A549 (cell line): ENCODE measurements at regions not wholly inside any gene's neighbourhood (a gene's known extent, or its start where the extent isn't known, plus 50 kb on each side); places are given as distances from the start of the nearest gene placed in this dataset.
A peak's percentile ranks its signal among the peaks of the same experiment; 100 is the strongest.

Source experiments
- ATAC-seq, 2 experiments: fragments of 200-7000 bp in 1 of 2; fragments of >200 bp in 1 of 2; cut with Nextera tagmentation in 1 of 2; cut with Tn5 transposase in 1 of 2; 3 replicates each; pipeline versions ENCODE4 v1.8.0 to v1.9.1; 2018 to 2020; ENCODE audit warnings: mild to moderate bottlenecking in 1 of 2, moderate library complexity in 1 of 2
- CTCF ChIA-PET: fragments of 300-600 bp; sonication (Branson Sonifier 250); formaldehyde crosslinking; extraction: SDS; loops from one replicate; lab custom pipeline; 2021; ENCODE audit warnings: antibody characterized with exemption, inconsistent platforms; lab: Yijun Ruan, JAX
- POLR2A ChIA-PET: fragments of 350-600 bp; formaldehyde crosslinking; extraction: SDS; loops from one replicate; lab custom pipeline; 2021; ENCODE audit warnings: antibody characterized with exemption, inconsistent platforms; lab: Yijun Ruan, JAX
- DNase-seq, 2 experiments: peaks; one replicate each; pipeline versions ENCODE4 v3.0.0 to v3.0.0-alpha.2; 2011 to 2016; ENCODE audit warnings: low read depth in 1 of 2, low spot score in 1 of 2
- FAIRE-seq: peaks from 2 replicates; lab custom pipeline; 2011; peaks lifted over from hg19 to GRCh38; lab: Jason Lieb, UNC
- H3K27ac ChIP-seq, 2 experiments: fragments of >200 bp; sonication (Bioruptor Twin); formaldehyde crosslinking; 3 replicates each; pipeline ENCODE4 v1.5.1; 2016 to 2017
- H3K4me1 ChIP-seq: fragments of >200 bp; sonication (Bioruptor Twin); formaldehyde crosslinking; 3 replicates; pipeline ENCODE4 v1.6.1; 2016
- H3K4me2 ChIP-seq: fragments of >200 bp; sonication (Bioruptor Twin); formaldehyde crosslinking; 3 replicates; pipeline ENCODE4 v1.6.1; 2016
- H3K4me3 ChIP-seq: fragments of >200 bp; sonication (Bioruptor Twin); formaldehyde crosslinking; 3 replicates; pipeline ENCODE4 v1.5.1; 2016
- H3K9me3 ChIP-seq: fragments of >200 bp; sonication (Bioruptor Twin); formaldehyde crosslinking; 3 replicates; pipeline ENCODE4 v1.6.1; 2016
- BHLHE40 ChIP-seq: IDR thresholded peaks from 2 replicates; pipeline ENCODE4 v1.6.1; 2012; ENCODE audit warnings: low read depth, low read length, inconsistent platforms
- CEBPB ChIP-seq, 2 experiments: fragments of >200 bp in 1 of 2; sonication (Bioruptor Twin) in 1 of 2; formaldehyde crosslinking in 1 of 2; IDR thresholded peaks; 2 replicates each; pipeline ENCODE4 v1.6.1; 2012 to 2016
- CHD2 ChIP-seq: fragments of 150-350 bp; IDR thresholded peaks from 2 replicates; pipeline ENCODE4 v1.6.1; 2014; ENCODE audit warnings: low read length; ENCODE audit not compliant: partially characterized antibody
- EHF ChIP-seq: fragments of 250-450 bp; sonication (Bioruptor Pico); IDR thresholded peaks from 2 replicates; pipeline ENCODE4 v1.5.0; 2020; ENCODE audit warnings: mild to moderate bottlenecking
- EHMT2 ChIP-seq: fragments of 200-600 bp; sonication (generic); IDR thresholded peaks from 2 replicates; pipeline ENCODE4 v1.6.1; 2016; ENCODE audit warnings: antibody characterized with exemption, low read depth, mild to moderate bottlenecking, moderate library complexity
- HDAC2 ChIP-seq: fragments of 200-600 bp; sonication (generic); IDR thresholded peaks from 2 replicates; pipeline ENCODE4 v1.6.1; 2016
- HOXB13 ChIP-seq: fragments of 250-450 bp; sonication (Bioruptor Pico); IDR thresholded peaks from 2 replicates; pipeline ENCODE4 v1.5.0; 2020; ENCODE audit warnings: low read depth, mild to moderate bottlenecking, moderate library complexity
- HOXB5 ChIP-seq: fragments of 250-450 bp; sonication (Bioruptor Pico); IDR thresholded peaks from 2 replicates; pipeline ENCODE4 v1.5.0; 2020; ENCODE audit warnings: mild to moderate bottlenecking, moderate library complexity
- JUNB ChIP-seq: fragments of >200 bp; sonication (Bioruptor Twin); formaldehyde crosslinking; IDR thresholded peaks from 2 replicates; pipeline ENCODE4 v1.6.1; 2016
- KDM5A ChIP-seq: fragments of 200-600 bp; sonication (generic); IDR thresholded peaks from 2 replicates; pipeline ENCODE4 v1.6.1; 2016; ENCODE audit warnings: antibody characterized with exemption, mild to moderate bottlenecking
- MAFK ChIP-seq: fragments of 450-650 bp; IDR thresholded peaks from 2 replicates; pipeline ENCODE4 v1.6.1; 2014; ENCODE audit not compliant: partially characterized antibody
- MYC ChIP-seq: IDR thresholded peaks from 2 replicates; pipeline ENCODE4 v1.6.1; 2012; ENCODE audit warnings: mild to moderate bottlenecking, inconsistent platforms, low read length, improper control_type of control experiment, borderline replicate concordance
- NR3C1 ChIP-seq: fragments of >200 bp; sonication (Bioruptor Twin); formaldehyde crosslinking; IDR thresholded peaks from 3 replicates; pipeline ENCODE4 v1.6.1; 2017
- PHF8 ChIP-seq: fragments of 200-600 bp; sonication (generic); IDR thresholded peaks from 2 replicates; pipeline ENCODE4 v1.6.1; 2016; ENCODE audit warnings: low read depth, mild to moderate bottlenecking, antibody characterized with exemption, moderate library complexity, borderline replicate concordance
- POLR2A ChIP-seq: IDR thresholded peaks from 2 replicates; pipeline ENCODE4 v1.6.1; 2012; ENCODE audit warnings: mild to moderate bottlenecking, low read length
- POLR2AphosphoS2 ChIP-seq: conservative IDR thresholded peaks from 2 replicates; pipeline ENCODE4 v1.6.1; 2012; ENCODE audit warnings: low read length, improper control_type of control experiment, inconsistent platforms
- SMC3 ChIP-seq: fragments of >200 bp; sonication (Bioruptor Twin); formaldehyde crosslinking; IDR thresholded peaks from 3 replicates; pipeline ENCODE4 v1.6.1; 2018; ENCODE audit warnings: inconsistent platforms
- SREBF2 ChIP-seq: fragments of 450-650 bp; IDR thresholded peaks from 2 replicates; pipeline ENCODE4 v1.6.1; 2014; ENCODE audit warnings: mild to moderate bottlenecking, moderate library complexity
- WGBS: methylation state at CpG from one replicate; pipeline ENCODE4 v1.1.6; 2017; ENCODE audit errors: missing lambda C conversion rate; 5-methylcytosine and 5-hydroxymethylcytosine counted together
- TF ChIP-seq, protein P1 (sequence below): fragments of 250-450 bp; sonication (Bioruptor Pico); IDR thresholded peaks from 2 replicates; pipeline ENCODE4 v1.5.0; 2021; ENCODE audit warnings: mild to moderate bottlenecking, moderate library complexity, borderline replicate concordance
- TF ChIP-seq, protein P2 (sequence below): fragments of 150-350 bp; IDR thresholded peaks from 2 replicates; pipeline ENCODE4 v1.6.1; 2014; ENCODE audit warnings: low read depth, mild to moderate bottlenecking, low read length
- TF ChIP-seq, protein P3 (sequence below): fragments of 250-450 bp; sonication (Bioruptor Pico); IDR thresholded peaks from 2 replicates; pipeline ENCODE4 v1.5.0; 2020; ENCODE audit warnings: low read depth, mild to moderate bottlenecking, moderate library complexity
- TF ChIP-seq, protein P4 (sequence below): fragments of 200-600 bp; sonication (generic); IDR thresholded peaks from 2 replicates; pipeline ENCODE4 v1.6.1; 2016; ENCODE audit warnings: antibody characterized with exemption, mild to moderate bottlenecking, moderate library complexity
- TF ChIP-seq, protein P5 (sequence below): fragments of 450-650 bp; IDR thresholded peaks from 2 replicates; pipeline ENCODE4 v1.6.1; 2014; ENCODE audit warnings: antibody characterized with exemption

DNA sequence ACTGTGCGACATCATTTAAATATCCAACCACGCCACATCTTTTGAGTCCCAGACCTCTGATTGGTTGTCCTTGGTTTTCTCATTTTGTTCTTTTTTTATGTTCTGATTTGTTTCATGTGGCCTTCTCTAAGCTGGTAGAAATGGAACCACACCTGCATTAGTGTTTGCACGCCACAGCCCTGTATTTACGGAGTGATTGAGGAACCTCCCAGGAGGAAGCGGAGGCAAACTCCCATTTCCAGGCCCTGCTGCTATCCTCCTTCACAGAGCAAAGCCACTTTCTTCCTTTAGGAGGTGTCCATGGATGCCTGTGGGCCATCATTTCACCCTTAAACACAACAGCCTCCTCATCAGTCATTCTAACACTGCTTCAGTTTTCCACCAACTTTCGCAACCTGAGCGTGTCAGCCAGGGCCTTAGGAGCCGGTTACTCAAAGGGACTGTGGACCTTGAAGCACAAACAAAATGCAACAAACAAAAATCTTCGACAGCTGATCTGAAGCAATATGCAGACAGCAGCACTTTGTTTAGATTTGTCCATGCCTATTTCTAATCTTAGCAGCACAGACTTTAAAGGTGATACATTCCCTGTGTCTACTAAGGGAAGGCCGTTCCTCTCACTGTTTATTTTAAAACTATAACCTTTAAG, 1258.1 kb upstream of the TMEM132C start:
- Histone ChIP-seq H3K4me3 (no peak overlapping the region), H3K27ac (no peak overlapping the region), H3K9me3 (no peaks in the 10 kb centered on the region), H3K4me1 (no peaks in the 10 kb centered on the region), H3K4me2 (no peak overlapping the region)
- ChIA-PET POLR2A (no interaction called here), CTCF (no interaction called here)
- FAIRE-seq, result no peak
- TF ChIP-seq POLR2A, result no peak
- TF ChIP-seq HDAC2, result no peak
- no peak for TF ChIP-seq NR3C1
- no peak for TF ChIP-seq KDM5A
- TF ChIP-seq CEBPB (IDR thresholded peaks at IDR 0.05), result no peak
- TF ChIP-seq SMC3, result no peak
- TF ChIP-seq HOXB5 (CRISPR knock-in tag), result no peak
- TF ChIP-seq, protein P1, sequence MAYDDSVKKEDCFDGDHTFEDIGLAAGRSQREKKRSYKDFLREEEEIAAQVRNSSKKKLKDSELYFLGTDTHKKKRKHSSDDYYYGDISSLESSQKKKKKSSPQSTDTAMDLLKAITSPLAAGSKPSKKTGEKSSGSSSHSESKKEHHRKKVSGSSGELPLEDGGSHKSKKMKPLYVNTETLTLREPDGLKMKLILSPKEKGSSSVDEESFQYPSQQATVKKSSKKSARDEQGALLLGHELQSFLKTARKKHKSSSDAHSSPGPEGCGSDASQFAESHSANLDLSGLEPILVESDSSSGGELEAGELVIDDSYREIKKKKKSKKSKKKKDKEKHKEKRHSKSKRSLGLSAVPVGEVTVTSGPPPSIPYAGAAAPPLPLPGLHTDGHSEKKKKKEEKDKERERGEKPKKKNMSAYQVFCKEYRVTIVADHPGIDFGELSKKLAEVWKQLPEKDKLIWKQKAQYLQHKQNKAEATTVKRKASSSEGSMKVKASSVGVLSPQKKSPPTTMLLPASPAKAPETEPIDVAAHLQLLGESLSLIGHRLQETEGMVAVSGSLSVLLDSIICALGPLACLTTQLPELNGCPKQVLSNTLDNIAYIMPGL (CRISPR knock-in tag), result no peak
- TF ChIP-seq SREBF2, result no peak
- TF ChIP-seq, protein P2, sequence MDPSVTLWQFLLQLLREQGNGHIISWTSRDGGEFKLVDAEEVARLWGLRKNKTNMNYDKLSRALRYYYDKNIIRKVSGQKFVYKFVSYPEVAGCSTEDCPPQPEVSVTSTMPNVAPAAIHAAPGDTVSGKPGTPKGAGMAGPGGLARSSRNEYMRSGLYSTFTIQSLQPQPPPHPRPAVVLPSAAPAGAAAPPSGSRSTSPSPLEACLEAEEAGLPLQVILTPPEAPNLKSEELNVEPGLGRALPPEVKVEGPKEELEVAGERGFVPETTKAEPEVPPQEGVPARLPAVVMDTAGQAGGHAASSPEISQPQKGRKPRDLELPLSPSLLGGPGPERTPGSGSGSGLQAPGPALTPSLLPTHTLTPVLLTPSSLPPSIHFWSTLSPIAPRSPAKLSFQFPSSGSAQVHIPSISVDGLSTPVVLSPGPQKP, result no peak
- TF ChIP-seq, protein P3, sequence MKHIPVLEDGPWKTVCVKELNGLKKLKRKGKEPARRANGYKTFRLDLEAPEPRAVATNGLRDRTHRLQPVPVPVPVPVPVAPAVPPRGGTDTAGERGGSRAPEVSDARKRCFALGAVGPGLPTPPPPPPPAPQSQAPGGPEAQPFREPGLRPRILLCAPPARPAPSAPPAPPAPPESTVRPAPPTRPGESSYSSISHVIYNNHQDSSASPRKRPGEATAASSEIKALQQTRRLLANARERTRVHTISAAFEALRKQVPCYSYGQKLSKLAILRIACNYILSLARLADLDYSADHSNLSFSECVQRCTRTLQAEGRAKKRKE, result no peak
- ATAC-seq, result no peak
- no peak for DNase-seq
- 60% methylated on average over 10 of the region's 10 CpGs for WGBS

DNA sequence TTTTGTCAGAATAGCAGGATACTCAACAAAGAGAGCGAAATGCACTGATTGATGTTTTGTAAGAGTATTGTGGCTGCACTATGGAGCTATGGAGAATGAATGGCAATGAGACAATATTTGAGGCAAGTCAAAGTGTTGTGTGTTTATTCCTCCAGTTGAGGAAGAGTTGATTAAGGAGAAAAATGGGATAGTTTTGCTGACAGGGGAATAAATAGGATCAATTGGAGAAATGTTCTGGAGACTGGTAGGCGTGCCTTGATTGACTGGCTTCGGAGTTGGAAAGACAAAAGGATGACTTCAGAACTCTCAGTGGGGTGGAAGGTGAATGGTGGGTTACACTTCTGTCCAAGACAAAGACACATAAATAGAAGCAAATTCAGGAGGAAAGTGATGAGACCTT, 1254.9 kb upstream of the TMEM132C start:
- no peaks in the 10 kb centered on the region for H3K4me1 ChIP-seq
- DNase-seq, result no peak
- H3K4me2 ChIP-seq, result no peak overlapping the region
- ATAC-seq, result no peak
- ChIA-PET POLR2A (no interaction called here), CTCF (no interaction called here)
- TF ChIP-seq NR3C1, result no peak
- TF ChIP-seq MAFK, result peak; percentile 67
- no peak for TF ChIP-seq BHLHE40
- TF ChIP-seq EHMT2, result no peak
- no peak for TF ChIP-seq HDAC2
- no peak overlapping the region for H3K4me3 ChIP-seq
- H3K27ac ChIP-seq, result no peak overlapping the region
- no peak for FAIRE-seq
- no peaks in the 10 kb centered on the region for H3K9me3 ChIP-seq
- WGBS, result 25% methylated on average over 3 of the region's 3 CpGs

DNA sequence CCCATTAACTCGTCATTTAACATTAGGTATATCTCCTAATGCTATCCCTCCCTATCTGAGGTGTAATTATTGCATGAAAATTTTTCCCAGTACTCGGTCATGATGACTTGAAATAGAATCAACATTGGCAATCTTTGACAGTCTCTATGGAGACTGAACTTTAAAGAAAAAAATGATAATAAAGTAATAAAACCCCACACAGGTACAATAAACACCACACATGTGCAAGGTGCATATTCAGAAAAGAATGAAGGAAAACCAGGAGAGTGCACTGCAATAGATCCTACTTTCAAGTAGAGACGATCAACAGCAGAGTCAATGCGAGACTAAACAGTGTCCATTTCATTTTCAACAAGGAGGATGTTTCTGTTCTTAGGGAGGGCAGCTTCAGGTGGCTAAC, 1253.8 kb upstream of the TMEM132C start:
- FAIRE-seq (no peak), ATAC-seq (no peak), DNase-seq (no peak)
- Histone ChIP-seq H3K27ac (no peak overlapping the region), H3K9me3 (no peaks in the 10 kb centered on the region), H3K4me2 (no peak overlapping the region), H3K4me3 (no peak overlapping the region), H3K4me1 (no peaks in the 10 kb centered on the region)
- TF ChIP-seq, protein P4, sequence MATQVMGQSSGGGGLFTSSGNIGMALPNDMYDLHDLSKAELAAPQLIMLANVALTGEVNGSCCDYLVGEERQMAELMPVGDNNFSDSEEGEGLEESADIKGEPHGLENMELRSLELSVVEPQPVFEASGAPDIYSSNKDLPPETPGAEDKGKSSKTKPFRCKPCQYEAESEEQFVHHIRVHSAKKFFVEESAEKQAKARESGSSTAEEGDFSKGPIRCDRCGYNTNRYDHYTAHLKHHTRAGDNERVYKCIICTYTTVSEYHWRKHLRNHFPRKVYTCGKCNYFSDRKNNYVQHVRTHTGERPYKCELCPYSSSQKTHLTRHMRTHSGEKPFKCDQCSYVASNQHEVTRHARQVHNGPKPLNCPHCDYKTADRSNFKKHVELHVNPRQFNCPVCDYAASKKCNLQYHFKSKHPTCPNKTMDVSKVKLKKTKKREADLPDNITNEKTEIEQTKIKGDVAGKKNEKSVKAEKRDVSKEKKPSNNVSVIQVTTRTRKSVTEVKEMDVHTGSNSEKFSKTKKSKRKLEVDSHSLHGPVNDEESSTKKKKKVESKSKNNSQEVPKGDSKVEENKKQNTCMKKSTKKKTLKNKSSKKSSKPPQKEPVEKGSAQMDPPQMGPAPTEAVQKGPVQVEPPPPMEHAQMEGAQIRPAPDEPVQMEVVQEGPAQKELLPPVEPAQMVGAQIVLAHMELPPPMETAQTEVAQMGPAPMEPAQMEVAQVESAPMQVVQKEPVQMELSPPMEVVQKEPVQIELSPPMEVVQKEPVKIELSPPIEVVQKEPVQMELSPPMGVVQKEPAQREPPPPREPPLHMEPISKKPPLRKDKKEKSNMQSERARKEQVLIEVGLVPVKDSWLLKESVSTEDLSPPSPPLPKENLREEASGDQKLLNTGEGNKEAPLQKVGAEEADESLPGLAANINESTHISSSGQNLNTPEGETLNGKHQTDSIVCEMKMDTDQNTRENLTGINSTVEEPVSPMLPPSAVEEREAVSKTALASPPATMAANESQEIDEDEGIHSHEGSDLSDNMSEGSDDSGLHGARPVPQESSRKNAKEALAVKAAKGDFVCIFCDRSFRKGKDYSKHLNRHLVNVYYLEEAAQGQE, result no peak
- no peak for TF ChIP-seq POLR2A
- TF ChIP-seq MAFK, result no peak
- TF ChIP-seq PHF8, result no peak
- no peak for TF ChIP-seq HDAC2
- no peak for TF ChIP-seq MYC
- TF ChIP-seq EHF (CRISPR knock-in tag), result no peak
- TF ChIP-seq JUNB, result no peak
- TF ChIP-seq CHD2, result no peak
- no peak for TF ChIP-seq HOXB13
- TF ChIP-seq POLR2AphosphoS2, result no peak
- TF ChIP-seq, protein P5, sequence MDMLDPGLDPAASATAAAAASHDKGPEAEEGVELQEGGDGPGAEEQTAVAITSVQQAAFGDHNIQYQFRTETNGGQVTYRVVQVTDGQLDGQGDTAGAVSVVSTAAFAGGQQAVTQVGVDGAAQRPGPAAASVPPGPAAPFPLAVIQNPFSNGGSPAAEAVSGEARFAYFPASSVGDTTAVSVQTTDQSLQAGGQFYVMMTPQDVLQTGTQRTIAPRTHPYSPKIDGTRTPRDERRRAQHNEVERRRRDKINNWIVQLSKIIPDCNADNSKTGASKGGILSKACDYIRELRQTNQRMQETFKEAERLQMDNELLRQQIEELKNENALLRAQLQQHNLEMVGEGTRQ, result no peak
- ChIA-PET POLR2A (no interaction called here), CTCF (no interaction called here)
- 6% methylated on average over 4 of the region's 4 CpGs for WGBS
